ENCODE measurements at regions not wholly inside any gene's neighbourhood (a gene's known extent, or its start where the extent isn't known, plus 50 kb on each side); places are given as distances from the start of the nearest gene placed in this dataset.

DNA sequence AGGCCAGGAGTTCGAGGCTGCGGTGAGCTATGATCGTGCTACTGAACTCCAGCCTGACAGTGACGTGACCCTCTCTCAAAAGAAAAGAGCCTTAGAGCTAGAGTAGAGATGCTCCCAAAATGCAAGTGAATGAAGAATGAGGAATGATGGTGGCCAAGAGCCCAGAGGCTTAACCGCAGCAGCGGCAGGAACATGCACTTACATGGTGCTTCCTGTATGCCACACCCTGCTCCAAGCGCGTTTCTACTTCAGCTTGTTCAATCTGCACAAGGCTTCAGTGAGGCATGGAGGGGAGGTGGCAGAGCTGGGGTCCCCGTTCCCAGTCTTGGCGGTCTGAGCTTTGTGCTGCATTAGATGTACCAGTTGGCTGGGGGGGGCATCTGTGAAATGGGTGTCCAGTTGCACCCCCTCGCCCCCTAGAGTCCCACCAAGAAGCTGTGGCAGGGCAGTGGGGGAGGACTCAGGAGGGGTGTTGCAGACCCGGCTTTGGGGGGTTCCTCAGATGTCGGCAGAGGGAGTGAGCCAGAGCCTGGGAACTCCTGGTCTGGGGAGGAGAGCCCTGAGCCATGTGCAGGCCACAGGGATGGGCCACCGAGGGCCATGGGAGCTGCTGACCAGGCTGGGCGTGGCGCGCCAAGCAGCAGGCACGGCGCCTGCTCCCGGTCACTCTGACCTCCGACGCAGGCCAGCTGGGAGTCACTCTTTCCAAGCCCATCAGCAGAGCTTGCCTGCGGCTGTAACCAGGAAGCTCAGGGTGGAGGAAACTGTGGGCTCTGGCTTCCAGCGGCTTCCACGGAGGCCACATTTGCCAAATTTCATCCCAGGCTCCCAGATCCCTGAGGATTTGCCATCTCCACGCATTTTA, 260.1 kb downstream of the PARN start:
- Histone ChIP-seq H3K36me3 (ENCODE audit: control insufficient read depth in 1 of 2, insufficient read depth in 2 of 2, low read length in 2 of 2) (no peaks in the 10 kb centered on the region), H3K9ac (ENCODE audit: low read length) (no peak overlapping the region), H3K4me1 (ENCODE audit: control insufficient read depth in 1 of 2, insufficient read depth in 2 of 2, low read length in 2 of 2) (peaks cover 9 to 33% of the 10 kb centered on the region in 2 experiments), H3K4me2 (ENCODE audit: low read length) (no peak overlapping the region), H3K27me3 (ENCODE audit: insufficient read depth, low read length) (no peaks in the 10 kb centered on the region), H4K20me1 (ENCODE audit: insufficient read depth) (no peaks in the 10 kb centered on the region), H3K9me2 (ENCODE audit: insufficient read depth) (no peaks in the 10 kb centered on the region), H2AFZ (ENCODE audit: low read depth, low read length, poor library complexity, severe bottlenecking) (no peak overlapping the region), H3K27ac (ENCODE audit: low read depth, low read length) (no peak overlapping the region), H3K79me2 (ENCODE audit: insufficient read depth, low read length) (no peaks in the 10 kb centered on the region), H3K9me3 (ENCODE audit: control insufficient read depth in 1 of 2, insufficient read depth in 1 of 2, low read depth in 1 of 2, low read length in 2 of 2) (no peaks in the 10 kb centered on the region), H3K4me3 (replicated peaks in 1 of 2; ENCODE audit: low read depth in 1 of 2, low read length in 2 of 2) (no peak overlapping the region)
- DNase-seq (ENCODE audit: low read depth, low spot score) (no peak), ATAC-seq (no peak)
- TF ChIP-seq EGR1 (IDR thresholded peaks at IDR 0.05; ENCODE audit: low read depth) (no peak), FOSL1 (IDR thresholded peaks at IDR 0.05; ENCODE audit: low read depth) (no peak), CTCF (IDR thresholded peaks at IDR 0.05 in 2 of 3, conservative IDR thresholded peaks at IDR 0.05 in 1 of 3; ENCODE audit: borderline replicate concordance in 1 of 3, insufficient read depth in 1 of 3, low read depth in 2 of 3, low read length in 2 of 3) (no peak)
- POLR2A ChIA-PET = no interaction called here
- intact Hi-C loops (cut with micrococcal nuclease) = loop anchor here (5.0 kb wide), 1 partner anchor 157 kb away; no protein-coding TSS in a partner anchor
- BruUV-seq (replicated peaks) = no TSS peak
- CTCF ChIA-PET = no interaction called here
- RAD21 ChIA-PET (ENCODE audit: low non-redundant PET in 1 of 2, low total read pairs in 2 of 2, uncharacterized antibody in 2 of 2, unreplicated experiment in 2 of 2) = no interaction called here

DNA sequence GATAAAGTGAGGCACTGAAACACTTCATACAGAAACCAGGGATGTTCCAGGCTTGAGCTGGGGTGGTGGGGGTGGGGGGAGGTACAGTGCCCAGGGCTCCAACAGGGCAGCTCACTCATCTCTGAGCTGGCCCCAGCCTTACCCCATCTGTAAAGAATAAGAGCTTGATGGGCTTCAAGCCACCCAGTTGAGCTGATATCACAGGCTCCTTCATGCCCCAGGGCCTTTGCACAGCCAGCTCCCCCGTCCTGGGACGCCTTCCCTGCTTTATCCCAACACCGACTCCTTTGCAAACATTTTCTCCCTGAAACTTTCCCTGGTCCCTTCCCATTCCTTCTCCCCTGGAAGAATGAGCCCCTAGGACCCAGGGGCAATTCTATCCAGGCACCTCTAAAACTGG, 261.7 kb downstream of the PARN start:
- CTCF ChIA-PET = no interaction called here
- no TSS peak for BruUV-seq (replicated peaks)
- no peak for DNase-seq (ENCODE audit: low read depth, low spot score)
- Histone ChIP-seq H3K9me2 (ENCODE audit: insufficient read depth) (no peaks in the 10 kb centered on the region), H3K36me3 (ENCODE audit: control insufficient read depth in 1 of 2, insufficient read depth in 2 of 2, low read length in 2 of 2) (no peaks in the 10 kb centered on the region), H3K9me3 (ENCODE audit: control insufficient read depth in 1 of 2, insufficient read depth in 1 of 2, low read depth in 1 of 2, low read length in 2 of 2) (no peaks in the 10 kb centered on the region), H3K27me3 (ENCODE audit: insufficient read depth, low read length) (no peaks in the 10 kb centered on the region), H2AFZ (ENCODE audit: low read depth, low read length, poor library complexity, severe bottlenecking) (no peak overlapping the region), H3K79me2 (ENCODE audit: insufficient read depth, low read length) (no peaks in the 10 kb centered on the region), H3K27ac (ENCODE audit: low read depth, low read length) (no peak overlapping the region), H3K4me1 (ENCODE audit: control insufficient read depth in 1 of 2, insufficient read depth in 2 of 2, low read length in 2 of 2) (peaks cover 17 to 33% of the 10 kb centered on the region in 2 experiments), H3K4me3 (replicated peaks in 1 of 2; ENCODE audit: low read depth in 1 of 2, low read length in 2 of 2) (no peak overlapping the region), H3K9ac (ENCODE audit: low read length) (no peak overlapping the region), H4K20me1 (ENCODE audit: insufficient read depth) (no peaks in the 10 kb centered on the region), H3K4me2 (ENCODE audit: low read length) (no peak overlapping the region)
- ATAC-seq = no peak
- intact Hi-C loops (cut with micrococcal nuclease) = no loop called here
- RAD21 ChIA-PET (ENCODE audit: low non-redundant PET in 1 of 2, low total read pairs in 2 of 2, uncharacterized antibody in 2 of 2, unreplicated experiment in 2 of 2) = no interaction called here
- POLR2A ChIA-PET = interaction anchor here (0.6 kb wide), 1 partner anchor 59 kb away, joined by 3 read pairs; no protein-coding TSS in a partner anchor
- TF ChIP-seq CTCF (IDR thresholded peaks at IDR 0.05 in 2 of 3, conservative IDR thresholded peaks at IDR 0.05 in 1 of 3; ENCODE audit: borderline replicate concordance in 1 of 3, insufficient read depth in 1 of 3, low read depth in 2 of 3, low read length in 2 of 3) (no peak), EZH2 (IDR thresholded peaks at IDR 0.05) (no peak), SP1 (IDR thresholded peaks at IDR 0.05; ENCODE audit: low read depth) (no peak), SIN3A (IDR thresholded peaks at IDR 0.05; ENCODE audit: low read depth) (no peak), RAD21 (IDR thresholded peaks at IDR 0.05; ENCODE audit: low read depth) (no peak)
